ENCODE measurements at regions not wholly inside any gene's neighbourhood (a gene's known extent, or its start where the extent isn't known, plus 50 kb on each side); places are given as distances from the start of the nearest gene placed in this dataset.

DNA sequence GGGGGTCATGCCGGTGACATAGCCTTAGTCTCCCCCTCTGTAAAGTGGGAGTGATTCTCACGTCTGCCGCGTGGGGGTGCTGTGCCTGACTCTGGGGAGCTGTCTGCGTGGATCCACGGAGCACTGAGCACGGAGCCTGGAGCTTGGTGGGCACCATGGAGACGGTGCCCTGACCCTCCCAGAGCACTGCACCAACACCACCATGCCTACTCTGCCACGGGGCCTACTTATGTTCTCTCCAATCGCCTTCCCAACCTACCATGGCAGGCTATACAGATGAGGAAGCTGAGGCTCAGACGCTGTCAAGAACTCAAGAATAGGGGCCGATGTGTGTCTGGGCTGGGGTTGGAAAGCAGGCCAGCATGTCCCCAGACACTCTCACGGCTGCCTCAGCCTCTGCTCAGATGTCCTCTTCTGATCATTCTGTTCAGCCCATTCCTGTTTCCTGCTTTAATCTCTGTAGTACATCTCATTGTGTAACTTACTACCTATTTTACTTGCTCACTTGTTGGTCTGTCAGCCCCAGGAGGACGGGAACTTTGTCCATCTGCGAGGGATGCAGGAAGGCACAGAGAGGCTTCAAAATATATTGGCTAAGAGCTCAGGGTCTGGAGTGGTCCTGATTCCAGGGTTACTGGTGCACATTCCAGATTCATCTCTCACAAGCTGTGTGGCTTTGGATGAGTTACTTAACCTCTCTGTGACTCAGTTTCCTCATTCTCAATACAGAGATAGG, 168.1 kb upstream of the HS6ST1 start:
- TF ChIP-seq CTCF (IDR thresholded peaks at IDR 0.05; ENCODE audit: low read depth, low read length, poor library complexity, severe bottlenecking) (no peak), EZH2phosphoT487 (IDR thresholded peaks at IDR 0.05; ENCODE audit: borderline replicate concordance, low read length) (no peak)

Data from DOHH2 (cell line).